GM21737 (cell line): ENCODE measurements at regions not wholly inside any gene's neighbourhood (a gene's known extent, or its start where the extent isn't known, plus 50 kb on each side); places are given as distances from the start of the nearest gene placed in this dataset.
"Not testable (repeated sequence)": the region's sequence is repeated elsewhere in the genome, so short reads cannot be mapped to it uniquely, and the experiment has no call there.

Source experiments
- ATAC-seq: cut with Tn5 transposase; IDR thresholded peaks from one replicate; pipeline ENCODE4 v1.9.1; 2021; ENCODE audit warnings: mild to moderate bottlenecking, moderate library complexity; ENCODE audit not compliant: unreplicated experiment

GRCh38 chr13:50225193-50226155, 210.2 kb downstream of the KCNRG start:
- ATAC-seq: no peak

GRCh38 chr13:50226515-50227155, 211.4 kb downstream of the KCNRG start:
- no peak for ATAC-seq

GRCh38 chr13:50227361-50227760, 212.1 kb downstream of the KCNRG start:
- no peak for ATAC-seq

- ATAC-seq: no peak
These were observed 213.3 kb downstream of the KCNRG start for GRCh38 chr13:50228527-50228926.

- ATAC-seq: no peak
These were observed 214.9 kb downstream of the KCNRG start for GRCh38 chr13:50229960-50230661.

- no peak for ATAC-seq
These were observed 215.4 kb downstream of the KCNRG start for GRCh38 chr13:50230662-50230978.

GRCh38 chr13:50233574-50233973, 218.3 kb downstream of the KCNRG start:
- ATAC-seq: not testable (repeated sequence)

GRCh38 chr13:50235604-50236342, 220.5 kb downstream of the KCNRG start:
- no peak for ATAC-seq

- peak; percentile 93 for ATAC-seq
These were observed 221.7 kb downstream of the KCNRG start for GRCh38 chr13:50236898-50237318.

GRCh38 chr13:50238922-50239321, 223.7 kb downstream of the KCNRG start:
- no peak for ATAC-seq

GRCh38 chr13:50241479-50241878, 226.2 kb downstream of the KCNRG start:
- no peak for ATAC-seq

GRCh38 chr13:50243931-50244330, 228.7 kb downstream of the KCNRG start:
- no peak for ATAC-seq

- ATAC-seq: peak; percentile 10
These were observed 229.1 kb downstream of the KCNRG start for GRCh38 chr13:50244355-50244712.

GRCh38 chr13:50244713-50245574, 229.7 kb downstream of the KCNRG start:
- peak; percentile 84 for ATAC-seq

GRCh38 chr13:50247223-50247622, 232.0 kb downstream of the KCNRG start:
- ATAC-seq: no peak

GRCh38 chr13:50248516-50249143, 233.4 kb downstream of the KCNRG start:
- ATAC-seq: no peak

GRCh38 chr13:50249144-50249521, 233.9 kb downstream of the KCNRG start:
- no peak for ATAC-seq

GRCh38 chr13:50250401-50250800, 235.2 kb downstream of the KCNRG start:
- no peak for ATAC-seq

- no peak for ATAC-seq
These were observed 240.4 kb downstream of the KCNRG start for GRCh38 chr13:50255639-50256038.
